PC-9 (cell line): ENCODE measurements at regions not wholly inside any gene's neighbourhood (a gene's known extent, or its start where the extent isn't known, plus 50 kb on each side); places are given as distances from the start of the nearest gene placed in this dataset.

ENCODE experiments used
- BruUV-seq: library from RNA; stranded (reverse); fragments of 400-500 nt; replicated peaks from 2 replicates; lab custom pipeline; 2021; lab: Mats Ljungman, UMichigan
- CTCF ChIA-PET: fragments of 300-600 bp; sonication (Branson Sonifier 250); formaldehyde crosslinking; loops from one replicate; lab custom pipeline; 2022; ENCODE audit warnings: antibody characterized with exemption; lab: Charles Lee
- POLR2A ChIA-PET: fragments of 300-600 bp; sonication (Branson Sonifier 250); formaldehyde crosslinking; loops from one replicate; lab custom pipeline; 2022; ENCODE audit warnings: antibody characterized with exemption; ENCODE audit not compliant: unreplicated experiment; lab: Charles Lee
- DNase-seq, 2 experiments: peaks; one replicate each; pipeline versions ENCODE4 v3.0.0 to v3.0.0-alpha.2; 2015 to 2022; ENCODE audit warnings: mixed read lengths in 1 of 2
- H2AFZ ChIP-seq: fragments of 200-600 bp; sonication (generic); 2 replicates; pipeline ENCODE4 v1.8.1; 2017; ENCODE audit warnings: antibody characterized with exemption
- H3F3A ChIP-seq: fragments of 200-600 bp; sonication (generic); 2 replicates; pipeline ENCODE4 v1.8.1; 2017; ENCODE audit warnings: antibody characterized with exemption, mild to moderate bottlenecking, low read depth; ENCODE audit not compliant: insufficient read depth
- H3K27ac ChIP-seq: fragments of 200-600 bp; sonication (generic); 2 replicates; pipeline ENCODE4 v1.6.1; 2016; ENCODE audit warnings: mixed run types
- H3K27me3 ChIP-seq: fragments of 200-600 bp; sonication (generic); 2 replicates; pipeline ENCODE4 v1.6.1; 2016; ENCODE audit warnings: low read depth, mixed run types; ENCODE audit not compliant: insufficient read depth
- H3K36me3 ChIP-seq: fragments of 200-600 bp; sonication (generic); 2 replicates; pipeline ENCODE4 v1.6.1; 2016; ENCODE audit warnings: low read depth, mixed run types
- H3K4me1 ChIP-seq: fragments of 200-600 bp; sonication (generic); replicated peaks from 2 replicates; pipeline ENCODE4 v1.6.1; 2016; ENCODE audit warnings: mixed run types; ENCODE audit not compliant: insufficient read depth
- H3K4me2 ChIP-seq: fragments of 200-600 bp; sonication (generic); 2 replicates; pipeline ENCODE4 v1.6.1; 2017; ENCODE audit warnings: mixed run types
- H3K4me3 ChIP-seq: fragments of 200-600 bp; sonication (generic); 2 replicates; pipeline ENCODE4 v1.6.1; 2016; ENCODE audit warnings: mixed run types
- H3K79me2 ChIP-seq: fragments of 200-600 bp; sonication (generic); 2 replicates; pipeline ENCODE4 v1.6.1; 2017; ENCODE audit warnings: low read depth, mixed run types
- H3K9me2 ChIP-seq: fragments of 200-600 bp; sonication (generic); 2 replicates; pipeline ENCODE4 v1.8.1; 2017; ENCODE audit warnings: mild to moderate bottlenecking; ENCODE audit not compliant: insufficient read depth
- H3K9me3 ChIP-seq: fragments of 200-600 bp; sonication (generic); 2 replicates; pipeline ENCODE4 v1.8.1; 2016; ENCODE audit warnings: low read depth; ENCODE audit not compliant: insufficient read depth
- H4K20me1 ChIP-seq: fragments of 200-600 bp; sonication (generic); 2 replicates; pipeline ENCODE4 v1.8.1; 2017; ENCODE audit not compliant: insufficient read depth
- CTCF ChIP-seq: fragments of 200-600 bp; sonication (generic); conservative IDR thresholded peaks from 2 replicates; pipeline ENCODE4 v1.6.1; 2017; ENCODE audit warnings: mixed run types, antibody characterized with exemption, mild to moderate bottlenecking, moderate library complexity
- EZH2 ChIP-seq: fragments of 200-600 bp; sonication (generic); IDR thresholded peaks from 2 replicates; pipeline ENCODE4 v1.8.0; 2017; ENCODE audit warnings: antibody characterized with exemption, low read depth
- intact Hi-C: fragments of 100-400 bp; cut with micrococcal nuclease; formaldehyde crosslinking; loops from one replicate; pipeline ENCODE4 v1.10.0; 2022; ENCODE audit not compliant: unreplicated experiment

- no TSS peak for BruUV-seq
- no peaks in the 10 kb centered on the region for H3F3A ChIP-seq
- no peaks in the 10 kb centered on the region for H3K79me2 ChIP-seq
- DNase-seq, result no peak
- intact Hi-C loops, result no loop called here
- H3K9me3 ChIP-seq, result no peaks in the 10 kb centered on the region
- H3K4me3 ChIP-seq, result no peak overlapping the region
- H4K20me1 ChIP-seq, result no peaks in the 10 kb centered on the region
- ChIA-PET CTCF (no interaction called here), POLR2A (no interaction called here)
- no peaks in the 10 kb centered on the region for H3K36me3 ChIP-seq
- TF ChIP-seq CTCF (no peak), EZH2 (no peak)
- no peak overlapping the region for H3K27ac ChIP-seq
- no peaks in the 10 kb centered on the region for H3K4me1 ChIP-seq
- H3K4me2 ChIP-seq, result no peak overlapping the region
- no peak overlapping the region for H2AFZ ChIP-seq
- H3K27me3 ChIP-seq, result no peaks in the 10 kb centered on the region
- 0 out of 2 replicates have a peak, but pooled peaks cover 4% of the 10 kb centered on the region for H3K9me2 ChIP-seq
Observed at GRCh38 chr3:95082191-95082590, 1019.3 kb downstream of the NSUN3 start.

- intact Hi-C loops, result no loop called here
- no peak overlapping the region for H3K4me3 ChIP-seq
- H3K4me2 ChIP-seq, result no peak overlapping the region
- H3K4me1 ChIP-seq, result no peaks in the 10 kb centered on the region
- no peaks in the 10 kb centered on the region for H3K36me3 ChIP-seq
- ChIA-PET POLR2A (no interaction called here), CTCF (no interaction called here)
- DNase-seq, result no peak
- no peaks in the 10 kb centered on the region for H4K20me1 ChIP-seq
- no peaks in the 10 kb centered on the region for H3F3A ChIP-seq
- no peaks in the 10 kb centered on the region for H3K79me2 ChIP-seq
- BruUV-seq, result no TSS peak
- H2AFZ ChIP-seq, result no peak overlapping the region
- no peak overlapping the region for H3K27ac ChIP-seq
- TF ChIP-seq EZH2 (no peak), CTCF (no peak)
- no peaks in the 10 kb centered on the region for H3K9me3 ChIP-seq
- 0 out of 2 replicates have a peak, but pooled peaks cover 4% of the 10 kb centered on the region for H3K9me2 ChIP-seq
- no peaks in the 10 kb centered on the region for H3K27me3 ChIP-seq
Observed at GRCh38 chr3:95084738-95085137, 1021.9 kb downstream of the NSUN3 start.

- Histone ChIP-seq H3K27me3 (no peaks in the 10 kb centered on the region), H2AFZ (no peak overlapping the region), H3K9me2 (0 out of 2 replicates have a peak, but pooled peaks cover 4% of the 10 kb centered on the region), H4K20me1 (no peaks in the 10 kb centered on the region), H3K4me3 (no peak overlapping the region), H3K4me2 (no peak overlapping the region), H3K4me1 (no peaks in the 10 kb centered on the region), H3K36me3 (no peaks in the 10 kb centered on the region), H3F3A (no peaks in the 10 kb centered on the region), H3K9me3 (no peaks in the 10 kb centered on the region), H3K79me2 (no peaks in the 10 kb centered on the region), H3K27ac (no peak overlapping the region)
- ChIA-PET CTCF (no interaction called here), POLR2A (no interaction called here)
- BruUV-seq, result no TSS peak
- intact Hi-C loops, result no loop called here
- TF ChIP-seq EZH2 (no peak), CTCF (no peak)
- no peak for DNase-seq
Observed at GRCh38 chr3:95088464-95088863, 1025.6 kb downstream of the NSUN3 start.
